HG03280 (cell line): ENCODE measurements at regions not wholly inside any gene's neighbourhood (a gene's known extent, or its start where the extent isn't known, plus 50 kb on each side); places are given as distances from the start of the nearest gene placed in this dataset.

Experiments
- ATAC-seq: cut with Tn5 transposase; IDR thresholded peaks from one replicate; pipeline ENCODE4 v1.9.1; 2021; ENCODE audit warnings: mild to moderate bottlenecking, moderate library complexity; ENCODE audit not compliant: unreplicated experiment

DNA sequence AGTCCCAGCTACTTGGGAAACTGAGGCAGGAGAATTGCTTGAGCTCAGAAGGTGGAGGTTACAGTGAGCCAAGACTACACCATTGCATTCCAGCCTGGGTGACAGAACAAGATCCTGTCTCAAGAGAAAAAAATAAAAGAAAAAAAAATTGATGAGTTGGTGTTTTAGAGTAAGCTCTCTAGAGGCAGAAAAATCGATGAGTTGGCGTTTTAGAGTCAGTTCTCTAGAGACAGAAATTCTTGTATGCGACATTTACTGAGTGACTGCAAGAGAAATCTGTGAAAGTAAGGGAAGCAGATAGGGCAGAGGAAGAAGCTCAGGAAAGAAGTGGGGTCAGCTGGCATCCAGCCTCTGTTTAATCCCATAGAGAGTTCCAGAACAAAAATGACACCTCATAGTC is 298.7 kb upstream of the ARRDC4 start:
- ATAC-seq = no peak

DNA sequence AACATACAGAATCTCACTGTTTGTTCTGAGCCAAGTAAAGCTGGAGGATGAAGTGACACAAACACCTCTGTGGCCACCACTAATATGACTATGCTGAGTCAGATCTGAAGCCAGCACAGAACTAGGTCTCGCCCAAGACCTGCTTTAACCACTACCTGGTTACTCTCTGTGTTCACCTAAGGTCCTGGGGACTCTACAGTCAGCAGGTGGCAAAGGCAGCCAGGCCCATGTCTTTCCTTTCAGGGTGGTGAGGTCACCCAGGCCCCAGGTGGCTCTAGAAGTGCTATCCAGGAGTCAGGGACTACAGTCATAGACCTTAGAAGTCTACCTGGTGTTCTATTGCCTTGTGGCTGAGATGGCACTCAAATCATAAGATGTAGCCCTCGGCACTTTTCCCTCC is 287.9 kb upstream of the ARRDC4 start:
- no peak for ATAC-seq

- no peak for ATAC-seq
Observed at GRCh38 chr15:97678656-97679055, 281.8 kb upstream of the ARRDC4 start.

DNA sequence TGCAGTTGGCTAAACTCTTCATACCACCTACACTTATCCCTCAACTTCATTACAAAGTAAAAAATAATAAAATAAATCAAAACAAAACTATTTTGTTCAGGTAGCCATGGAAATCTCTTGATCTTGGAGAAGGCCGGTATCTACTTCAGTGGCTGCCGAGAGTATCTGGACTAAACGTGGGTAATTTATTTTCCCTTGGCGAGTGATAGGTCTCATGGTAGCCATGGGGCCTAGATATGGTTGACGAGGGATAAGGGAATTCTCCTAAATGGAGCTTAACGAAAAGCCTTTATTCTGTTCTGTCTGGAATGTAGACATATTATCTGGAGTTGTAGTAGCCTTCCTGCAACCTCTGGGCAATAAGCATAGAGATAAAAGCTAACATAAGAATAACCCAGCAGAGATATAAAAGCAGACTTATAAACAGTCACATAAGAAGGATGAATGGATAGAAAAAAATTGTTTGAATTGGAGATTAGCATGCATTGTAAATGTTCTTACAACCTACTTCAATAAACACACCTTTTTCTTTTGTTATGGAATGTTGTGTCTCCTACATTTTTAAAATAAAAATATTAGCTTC is 281.3 kb upstream of the ARRDC4 start:
- ATAC-seq = no peak

GRCh38 chr15:97680606-97681220 is 279.8 kb upstream of the ARRDC4 start:
- no peak for ATAC-seq

DNA sequence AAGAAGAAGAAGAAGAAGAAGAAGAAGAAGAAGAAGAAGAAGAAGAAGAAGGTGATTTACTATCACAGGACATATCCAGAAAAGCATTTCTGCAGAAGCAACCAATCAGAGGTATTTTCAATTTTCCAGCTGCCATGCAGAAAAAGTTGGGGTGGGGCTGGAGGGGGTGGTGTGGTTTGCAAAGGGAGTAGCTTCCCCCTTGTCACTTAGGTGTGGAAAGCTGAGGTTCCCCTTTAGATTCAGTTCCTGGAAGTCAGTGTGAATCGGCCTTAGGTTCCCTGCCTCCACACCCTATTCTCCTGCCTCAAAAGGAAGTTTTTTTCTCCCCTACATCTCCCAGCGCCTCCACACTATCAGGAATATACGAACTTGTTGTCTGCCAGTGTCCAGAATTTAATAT is 276.7 kb upstream of the ARRDC4 start:
- ATAC-seq = no peak

- no peak for ATAC-seq
Observed at GRCh38 chr15:97684249-97684648, 276.3 kb upstream of the ARRDC4 start.

GRCh38 chr15:97686324-97686723 is 274.2 kb upstream of the ARRDC4 start:
- no peak for ATAC-seq

DNA sequence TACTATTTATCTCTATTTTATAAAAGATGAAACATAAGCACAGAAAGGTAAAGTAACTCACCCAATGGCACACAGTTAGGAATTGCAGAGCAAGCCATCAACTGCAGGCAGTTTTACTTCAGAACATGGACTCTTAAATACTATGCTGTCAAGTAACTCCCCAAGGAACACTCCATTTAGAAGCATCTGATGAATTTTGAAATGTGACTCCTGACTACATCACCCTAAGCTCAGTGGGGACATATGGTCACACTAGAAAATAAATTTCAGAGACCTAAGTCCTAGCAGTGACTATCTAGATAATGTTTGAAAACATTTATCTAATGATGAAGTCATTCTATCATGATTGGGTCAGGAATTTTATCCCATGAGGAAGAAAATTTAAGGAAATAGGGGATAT is 272.8 kb upstream of the ARRDC4 start:
- ATAC-seq = no peak

DNA sequence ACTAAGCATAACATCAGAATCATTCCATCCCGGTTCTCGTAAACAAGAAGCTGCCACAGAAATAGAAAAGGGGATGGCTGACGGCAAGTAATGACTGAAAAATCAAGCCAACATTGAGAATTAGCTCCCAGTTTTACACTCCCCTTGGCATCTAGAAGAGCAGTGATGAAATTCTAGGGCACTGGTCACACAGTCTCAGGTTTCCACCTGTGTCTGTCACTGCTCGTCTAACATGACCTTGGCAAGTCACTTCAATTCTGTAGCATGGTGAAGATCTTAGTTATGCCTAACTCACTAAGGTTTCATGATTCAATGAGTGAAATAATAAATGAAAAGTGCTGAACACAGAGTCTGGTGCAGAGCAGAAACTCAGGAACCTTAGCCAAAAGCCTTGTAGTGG is 272.3 kb upstream of the ARRDC4 start:
- no peak for ATAC-seq

GRCh38 chr15:97688886-97689285 is 271.6 kb upstream of the ARRDC4 start:
- ATAC-seq = no peak

GRCh38 chr15:97691078-97691477 is 269.4 kb upstream of the ARRDC4 start:
- no peak for ATAC-seq

- ATAC-seq = no peak
Observed at GRCh38 chr15:97691799-97692198, 268.7 kb upstream of the ARRDC4 start.

- ATAC-seq = no peak
Observed at GRCh38 chr15:97692301-97693015, 268.0 kb upstream of the ARRDC4 start.

DNA sequence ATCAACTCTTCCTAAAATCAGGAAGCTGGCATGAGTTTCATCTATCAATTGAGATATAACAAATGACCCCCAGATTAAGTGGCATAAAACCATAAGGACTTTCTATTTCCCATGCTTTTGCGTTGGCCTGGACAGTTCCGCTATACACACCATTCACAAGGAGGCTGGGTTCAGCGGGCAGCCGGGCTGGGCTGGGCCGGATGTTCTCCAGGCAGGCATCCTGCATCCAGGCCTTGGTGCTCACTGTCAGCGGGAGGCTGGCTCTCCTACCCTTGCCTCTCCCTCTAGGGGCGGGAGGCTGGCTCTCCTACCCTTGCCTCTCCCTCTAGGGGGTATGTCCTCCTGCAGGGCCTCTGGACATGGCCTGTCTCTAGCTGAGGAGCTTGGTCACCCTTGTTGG is 266.0 kb upstream of the ARRDC4 start:
- ATAC-seq = no peak

DNA sequence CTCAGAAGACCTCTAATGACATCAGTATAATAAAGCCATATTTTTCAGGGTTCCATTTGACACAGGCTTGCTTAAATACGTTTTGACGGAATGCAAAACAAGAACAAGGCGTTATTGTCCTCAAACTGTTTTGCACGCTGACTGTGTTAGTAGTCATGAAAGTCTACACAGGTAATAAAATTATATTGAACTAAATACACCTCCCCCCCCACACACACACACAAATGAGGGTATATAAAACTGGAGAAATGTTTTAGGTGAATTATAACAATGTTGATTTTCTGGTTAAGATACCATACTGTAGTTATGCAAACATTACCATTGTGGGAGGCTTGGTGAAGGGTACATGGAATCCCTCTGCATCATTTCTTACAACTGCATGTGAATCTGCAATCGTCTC is 257.1 kb upstream of the ARRDC4 start:
- ATAC-seq = no peak

- ATAC-seq = no peak
Observed at GRCh38 chr15:97706059-97706458, 254.4 kb upstream of the ARRDC4 start.

DNA sequence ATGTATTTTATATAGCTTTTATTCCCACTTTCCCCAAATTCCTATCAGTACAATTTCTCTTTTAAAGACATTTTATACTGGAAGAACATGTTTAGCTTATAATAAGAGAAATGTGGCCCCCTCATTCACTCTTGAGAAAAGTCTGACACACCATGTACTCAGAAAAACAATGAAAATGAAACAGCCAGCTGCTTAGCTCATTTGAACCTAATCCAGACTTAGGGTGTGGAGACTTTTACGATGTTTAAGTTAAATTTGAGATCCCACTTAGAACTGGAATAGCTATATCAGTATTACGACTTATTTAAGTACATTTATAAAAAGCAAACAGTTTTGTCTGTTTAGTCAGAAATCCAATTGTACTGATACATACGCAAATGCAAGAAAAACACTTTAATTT is 252.3 kb upstream of the ARRDC4 start:
- ATAC-seq = no peak

GRCh38 chr15:97712530-97712929 is 248.0 kb upstream of the ARRDC4 start:
- no peak for ATAC-seq

DNA sequence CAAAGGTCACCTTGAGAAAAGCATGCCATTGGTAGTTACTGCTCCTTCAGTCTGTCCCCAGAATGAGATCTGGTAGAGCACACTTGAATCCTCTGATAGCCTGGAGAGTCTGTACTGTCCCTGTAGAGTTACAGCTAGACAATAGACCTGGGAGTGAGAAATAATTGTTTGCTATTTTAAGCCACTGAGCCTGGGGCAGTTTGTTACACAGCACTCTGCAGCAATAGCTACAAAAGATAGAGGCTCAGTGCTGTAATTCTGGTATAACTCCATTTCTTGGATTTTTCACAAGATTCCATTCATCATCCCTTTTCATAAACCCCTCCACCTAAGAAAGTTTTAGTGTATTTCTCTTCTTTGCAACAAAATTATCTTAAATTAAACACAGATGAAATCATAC is 242.7 kb upstream of the ARRDC4 start:
- no peak for ATAC-seq

- no peak for ATAC-seq
Observed at GRCh38 chr15:97718509-97718908, 242.0 kb upstream of the ARRDC4 start.

- no peak for ATAC-seq
Observed at GRCh38 chr15:97728791-97729190, 231.7 kb upstream of the ARRDC4 start.

DNA sequence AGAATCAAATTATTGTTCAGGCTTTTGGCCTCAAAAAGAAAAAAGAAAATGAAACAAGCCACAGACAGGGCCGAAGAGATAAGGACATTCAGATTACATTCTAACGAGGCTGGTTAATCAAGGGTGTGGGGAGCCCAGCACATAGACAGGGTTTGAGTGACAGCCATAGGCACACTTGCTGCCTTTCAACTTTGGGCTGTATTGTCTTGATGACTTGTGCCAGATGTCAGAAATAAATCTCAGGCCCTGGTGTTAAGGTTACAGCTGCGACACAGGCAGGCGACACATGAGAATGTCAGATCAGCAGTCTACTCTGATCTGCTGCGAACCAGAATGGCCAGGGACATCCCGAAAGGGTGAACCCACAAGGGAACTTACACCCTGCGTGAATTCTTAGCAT is 231.2 kb upstream of the ARRDC4 start:
- no peak for ATAC-seq
